ENCODE measurements at regions not wholly inside any gene's neighbourhood (a gene's known extent, or its start where the extent isn't known, plus 50 kb on each side); places are given as distances from the start of the nearest gene placed in this dataset.
A peak's percentile ranks its signal among the peaks of the same experiment; 100 is the strongest.
"Not testable (repeated sequence)": the region's sequence is repeated elsewhere in the genome, so short reads cannot be mapped to it uniquely, and the experiment has no call there.

DNA sequence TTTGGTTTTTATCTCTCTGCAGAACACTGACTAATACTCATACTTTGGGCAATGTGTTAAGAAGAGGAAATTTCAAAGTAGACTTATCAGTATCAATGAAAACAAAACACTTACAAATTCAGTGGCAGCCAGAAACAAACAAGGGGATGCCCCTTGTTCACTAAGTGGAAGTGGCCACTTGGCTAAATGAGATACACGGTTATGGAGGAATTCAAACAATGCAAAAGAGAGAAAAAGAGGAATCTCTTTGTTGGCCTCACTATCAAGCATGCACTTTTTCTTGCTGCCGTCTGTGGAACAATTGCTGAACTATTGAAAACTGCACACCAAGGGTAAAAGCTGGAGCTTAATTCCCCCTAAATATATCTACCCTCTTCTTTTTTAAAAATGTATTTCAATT lies 2044.9 kb upstream of the CDH6 start:
- H3K9me3 Mint-ChIP-seq, result peaks cover 5% of the 10 kb centered on the region
- no peaks in the 10 kb centered on the region for H3K27me3 Mint-ChIP-seq
- POLR2A ChIA-PET, result no interaction called here
- H3K27ac Mint-ChIP-seq, result no peak overlapping the region
- ATAC-seq (ENCODE audit: low read depth), result no peak
- no peak overlapping the region for H3K4me3 Mint-ChIP-seq
- no peaks in the 10 kb centered on the region for H3K4me1 Mint-ChIP-seq
- no peaks in the 10 kb centered on the region for H3K36me3 Mint-ChIP-seq
- DNase-seq, result no peak

DNA sequence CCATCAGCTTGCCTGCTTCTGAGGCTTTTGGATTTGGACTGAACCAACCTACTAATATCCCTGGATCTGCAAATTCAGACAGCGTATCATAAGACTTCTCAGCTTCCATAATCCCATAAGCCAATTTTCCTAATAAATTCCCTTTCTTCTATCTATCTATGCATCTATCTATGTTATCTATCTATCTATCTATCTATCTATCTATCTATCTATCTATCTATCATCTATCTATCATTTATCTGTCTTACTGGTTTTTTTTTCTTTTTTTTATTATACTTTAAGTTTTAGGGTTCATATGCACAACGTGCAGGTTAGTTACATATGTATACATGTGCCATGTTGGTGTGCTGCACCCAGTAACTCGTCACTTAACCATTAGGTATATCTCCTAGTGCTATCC lies 2045.4 kb upstream of the CDH6 start:
- no peak for ATAC-seq (ENCODE audit: low read depth)
- no peaks in the 10 kb centered on the region for H3K27me3 Mint-ChIP-seq
- H3K4me3 Mint-ChIP-seq, result no peak overlapping the region
- H3K36me3 Mint-ChIP-seq, result no peaks in the 10 kb centered on the region
- peaks cover 2% of the 10 kb centered on the region for H3K9me3 Mint-ChIP-seq
- DNase-seq, result no peak
- no peak overlapping the region for H3K27ac Mint-ChIP-seq
- no peaks in the 10 kb centered on the region for H3K4me1 Mint-ChIP-seq
- POLR2A ChIA-PET, result no interaction called here

DNA sequence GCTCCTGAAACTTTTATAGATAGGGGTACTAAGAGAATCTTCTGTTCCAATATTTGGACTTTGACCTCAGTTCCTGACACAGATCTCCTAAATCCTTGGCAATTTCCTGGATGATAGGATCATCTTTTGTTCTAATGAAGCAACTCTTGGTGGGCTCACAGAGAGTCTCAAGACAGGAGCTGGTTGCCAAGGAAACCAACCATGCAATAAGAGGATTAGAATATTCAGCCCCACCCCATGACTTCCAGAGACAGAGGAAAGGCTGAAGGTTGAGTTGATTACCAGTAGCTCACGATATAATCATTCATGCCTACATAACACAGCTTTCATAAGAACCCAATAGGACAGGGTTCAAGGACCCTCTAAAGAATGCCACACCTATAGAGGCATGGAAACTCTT lies 2050.2 kb upstream of the CDH6 start:
- Mint-ChIP-seq H3K27ac (no peak overlapping the region), H3K4me3 (no peak overlapping the region), H3K9me3 (no peaks in the 10 kb centered on the region), H3K36me3 (no peaks in the 10 kb centered on the region), H3K27me3 (no peaks in the 10 kb centered on the region), H3K4me1 (no peaks in the 10 kb centered on the region)
- DNase-seq (no peak), ATAC-seq (ENCODE audit: low read depth) (no peak)
- POLR2A ChIA-PET, result no interaction called here

DNA sequence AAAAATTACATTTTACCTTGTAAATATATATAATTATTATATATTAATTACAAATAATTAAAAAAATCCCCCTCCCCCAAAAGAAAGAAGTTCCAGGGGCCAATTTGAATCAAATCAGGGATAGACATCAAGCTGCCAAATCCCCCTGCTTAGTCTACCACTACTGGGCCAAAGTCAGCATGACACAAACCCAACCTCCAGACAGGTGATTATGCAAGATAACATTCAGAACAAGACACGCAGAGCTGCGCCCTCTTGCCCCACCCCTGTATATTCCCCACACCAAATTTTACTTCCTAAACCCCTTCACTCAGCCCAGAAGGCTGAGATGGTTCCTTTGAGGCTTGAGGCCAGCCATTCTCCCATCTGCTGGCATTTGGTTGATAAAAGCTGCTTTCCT lies 2059.1 kb upstream of the CDH6 start:
- Mint-ChIP-seq H3K9me3 (peaks cover 3% of the 10 kb centered on the region), H3K27me3 (no peaks in the 10 kb centered on the region), H3K4me1 (no peaks in the 10 kb centered on the region), H3K4me3 (no peak overlapping the region), H3K36me3 (no peaks in the 10 kb centered on the region), H3K27ac (no peak overlapping the region)
- ATAC-seq (ENCODE audit: low read depth) (no peak), DNase-seq (no peak)
- POLR2A ChIA-PET, result no interaction called here

DNA sequence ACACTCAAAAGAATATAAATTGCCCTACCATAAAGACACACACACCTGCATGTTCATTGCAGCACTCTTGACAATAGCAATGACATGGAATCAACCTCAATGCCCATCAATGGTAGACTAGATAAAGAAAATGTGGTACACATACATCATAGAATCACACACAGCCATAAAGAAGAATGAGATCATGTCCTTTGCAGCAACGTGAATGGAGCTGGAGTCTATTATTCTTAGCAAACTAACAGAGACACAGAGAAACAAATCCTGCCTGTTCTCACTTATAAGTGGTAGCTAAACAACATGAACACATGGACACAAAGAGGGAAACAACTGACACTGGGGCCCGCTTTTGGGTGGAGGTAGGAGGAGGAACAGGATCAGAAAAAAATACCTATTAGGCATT lies 2062.2 kb upstream of the CDH6 start:
- H3K4me3 Mint-ChIP-seq, result no peak overlapping the region
- H3K36me3 Mint-ChIP-seq, result no peaks in the 10 kb centered on the region
- H3K4me1 Mint-ChIP-seq, result no peaks in the 10 kb centered on the region
- POLR2A ChIA-PET, result no interaction called here
- H3K27me3 Mint-ChIP-seq, result no peaks in the 10 kb centered on the region
- peaks cover 3% of the 10 kb centered on the region for H3K9me3 Mint-ChIP-seq
- no peak for ATAC-seq (ENCODE audit: low read depth)
- DNase-seq, result no peak
- H3K27ac Mint-ChIP-seq, result no peak overlapping the region

DNA sequence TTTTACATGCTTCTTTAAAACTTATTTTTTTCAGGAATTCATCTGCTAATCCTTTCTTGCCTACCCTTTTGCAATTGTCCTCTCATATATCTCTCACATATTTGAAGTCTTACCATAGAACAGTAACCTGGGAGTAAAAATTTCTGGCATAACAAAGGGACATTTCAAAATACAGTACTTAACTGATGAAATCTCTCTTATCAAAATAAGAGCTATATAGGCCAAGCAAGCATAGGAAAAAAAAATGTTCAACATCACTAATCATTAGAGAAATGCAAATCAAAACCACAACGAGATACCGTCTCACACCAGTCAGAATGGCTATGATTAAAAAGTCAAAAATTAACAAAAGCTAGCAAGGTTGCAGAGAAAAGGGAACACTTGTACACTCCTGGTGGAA lies 2062.7 kb upstream of the CDH6 start:
- H3K4me3 Mint-ChIP-seq, result no peak overlapping the region
- H3K9me3 Mint-ChIP-seq, result peaks cover 3% of the 10 kb centered on the region
- no peak overlapping the region for H3K27ac Mint-ChIP-seq
- POLR2A ChIA-PET, result no interaction called here
- DNase-seq (no peak), ATAC-seq (ENCODE audit: low read depth) (no peak)
- no peaks in the 10 kb centered on the region for H3K4me1 Mint-ChIP-seq
- no peaks in the 10 kb centered on the region for H3K27me3 Mint-ChIP-seq
- no peaks in the 10 kb centered on the region for H3K36me3 Mint-ChIP-seq

DNA sequence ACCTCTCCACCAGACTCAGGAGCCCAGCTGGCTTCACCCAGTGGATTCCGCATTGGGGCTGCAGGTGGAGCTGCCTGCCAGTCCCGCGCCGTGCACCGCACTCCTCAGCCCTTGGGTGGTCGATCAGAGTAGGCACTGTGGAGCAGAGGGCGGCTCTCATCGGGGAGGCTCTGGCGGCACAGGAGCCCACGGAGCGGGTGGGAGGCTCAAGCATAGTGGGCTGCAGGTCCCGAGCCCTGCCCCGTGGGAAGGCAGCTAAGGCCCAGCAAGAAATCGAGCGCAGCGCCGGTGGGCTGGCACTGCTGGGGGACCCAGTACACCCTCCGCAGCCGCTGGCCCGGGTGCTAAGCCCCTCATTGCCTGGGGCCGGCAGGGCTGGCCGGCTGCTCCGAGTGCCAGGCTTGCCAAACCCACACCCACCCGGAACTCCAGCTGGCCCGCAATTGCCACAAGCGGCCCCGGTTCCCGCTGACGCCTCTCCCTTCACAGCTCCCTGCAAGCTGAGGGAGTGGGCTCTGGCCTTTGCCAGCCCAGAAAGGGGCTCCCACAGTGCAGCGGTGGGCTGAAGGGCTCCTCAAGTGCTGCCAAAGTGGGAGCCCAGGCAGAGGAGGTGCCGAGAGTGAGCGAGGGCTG lies 2065.8 kb upstream of the CDH6 start:
- H3K27me3 Mint-ChIP-seq; POLR2A ChIA-PET; DNase-seq; H3K4me3 Mint-ChIP-seq; H3K27ac Mint-ChIP-seq; ATAC-seq (ENCODE audit: low read depth); H3K4me1 Mint-ChIP-seq; H3K36me3 Mint-ChIP-seq; H3K9me3 Mint-ChIP-seq: not testable (repeated sequence)

DNA sequence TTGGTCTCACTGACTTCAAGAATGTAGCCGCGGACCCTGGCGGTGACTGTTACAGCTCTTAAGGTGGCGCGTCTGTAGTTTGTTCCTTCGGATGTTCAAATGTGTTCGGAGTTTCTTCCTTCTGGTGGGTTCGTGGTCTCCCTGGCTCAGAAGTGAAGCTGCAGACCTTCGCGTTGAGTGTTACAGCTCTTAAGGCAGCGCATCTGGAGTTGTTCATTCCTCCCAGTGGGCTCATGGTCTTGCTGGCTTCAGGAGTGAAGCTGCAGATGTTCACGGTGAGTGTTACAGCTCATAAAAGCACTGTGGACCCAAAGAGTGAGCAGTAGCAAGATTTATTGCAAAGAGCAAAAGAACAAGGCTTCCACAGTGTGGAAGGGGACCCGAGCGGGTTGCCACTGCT lies 2067.0 kb upstream of the CDH6 start:
- H3K27me3 Mint-ChIP-seq; POLR2A ChIA-PET; ATAC-seq (ENCODE audit: low read depth); H3K4me3 Mint-ChIP-seq; DNase-seq; H3K36me3 Mint-ChIP-seq; H3K27ac Mint-ChIP-seq; H3K9me3 Mint-ChIP-seq; H3K4me1 Mint-ChIP-seq: not testable (repeated sequence)

DNA sequence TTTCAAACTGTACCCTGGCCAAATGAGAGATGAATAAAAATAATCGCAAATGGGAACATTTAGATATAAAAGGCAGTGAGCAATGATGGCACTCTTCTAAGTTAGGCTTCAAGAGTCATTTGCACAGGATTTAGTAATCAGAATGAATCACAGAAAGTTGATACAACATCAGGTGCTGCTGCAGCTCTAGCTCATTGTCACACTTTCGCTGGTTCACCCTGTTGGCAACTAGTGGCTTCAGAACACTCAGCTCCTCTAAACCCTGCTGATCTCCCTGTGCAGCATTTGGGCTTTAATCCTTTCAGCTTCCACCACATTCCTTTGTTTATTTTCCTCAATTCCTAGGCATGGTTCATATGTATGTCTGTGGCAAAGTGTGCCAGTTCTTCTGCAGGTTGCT lies 2071.2 kb upstream of the CDH6 start:
- H3K36me3 Mint-ChIP-seq, result no peaks in the 10 kb centered on the region
- no peak for ATAC-seq (ENCODE audit: low read depth)
- no peak overlapping the region for H3K27ac Mint-ChIP-seq
- POLR2A ChIA-PET, result no interaction called here
- DNase-seq, result no peak
- H3K4me3 Mint-ChIP-seq, result no peak overlapping the region
- H3K4me1 Mint-ChIP-seq, result no peaks in the 10 kb centered on the region
- H3K27me3 Mint-ChIP-seq, result no peaks in the 10 kb centered on the region
- H3K9me3 Mint-ChIP-seq, result no peaks in the 10 kb centered on the region

DNA sequence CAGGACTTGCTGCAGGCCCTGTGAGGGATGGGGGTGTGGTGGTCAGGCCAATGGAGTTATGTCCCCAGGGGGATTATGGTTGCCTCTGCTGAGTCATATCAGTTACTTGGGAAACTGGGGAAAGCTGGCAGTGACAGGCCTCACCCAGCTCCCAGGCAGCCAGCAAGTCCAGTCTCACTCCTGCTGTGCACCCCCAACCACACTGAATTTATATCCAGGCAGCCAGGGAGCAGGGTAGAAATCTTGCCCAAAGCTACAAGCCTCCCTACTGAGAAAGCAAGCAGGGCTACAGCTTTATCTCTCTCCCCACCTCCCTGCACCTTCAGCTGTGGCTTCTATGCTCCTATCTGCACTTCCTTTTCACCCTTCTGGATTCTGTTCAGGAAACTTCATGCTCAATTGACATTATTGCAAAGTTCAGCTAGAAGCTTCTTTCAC lies 2076.0 kb upstream of the CDH9 start:
- POLR2A ChIA-PET, result no interaction called here
- ATAC-seq (ENCODE audit: low read depth), result no peak
- Mint-ChIP-seq H3K27ac (no peak overlapping the region), H3K4me1 (no peaks in the 10 kb centered on the region), H3K27me3 (no peaks in the 10 kb centered on the region), H3K36me3 (no peaks in the 10 kb centered on the region), H3K9me3 (no peaks in the 10 kb centered on the region), H3K4me3 (no peak overlapping the region)
- DNase-seq, result no peak

DNA sequence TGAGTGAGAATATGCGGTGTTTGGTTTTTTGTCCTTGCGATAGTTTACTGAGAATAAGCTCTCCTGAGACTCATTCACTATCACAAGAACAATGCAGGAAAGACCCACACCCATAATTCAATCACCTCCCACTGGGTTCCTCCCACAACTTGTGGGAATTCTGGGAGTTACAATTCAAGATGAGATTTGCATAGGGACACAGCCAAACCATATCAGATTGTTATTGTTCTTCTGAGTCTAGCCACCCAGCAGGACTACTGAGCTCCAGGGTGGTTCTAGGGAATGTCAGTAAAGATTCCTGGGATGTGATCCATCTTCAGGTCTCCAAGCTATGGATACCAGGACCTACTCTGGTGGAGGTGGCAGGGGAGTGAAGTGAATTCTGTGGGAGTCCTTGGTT lies 2075.1 kb upstream of the CDH9 start:
- H3K4me1 Mint-ChIP-seq, result no peaks in the 10 kb centered on the region
- ATAC-seq (ENCODE audit: low read depth) (no peak), DNase-seq (no peak)
- peaks cover 3% of the 10 kb centered on the region for H3K9me3 Mint-ChIP-seq
- POLR2A ChIA-PET, result no interaction called here
- H3K36me3 Mint-ChIP-seq, result no peaks in the 10 kb centered on the region
- no peak overlapping the region for H3K4me3 Mint-ChIP-seq
- no peak overlapping the region for H3K27ac Mint-ChIP-seq
- H3K27me3 Mint-ChIP-seq, result no peaks in the 10 kb centered on the region

DNA sequence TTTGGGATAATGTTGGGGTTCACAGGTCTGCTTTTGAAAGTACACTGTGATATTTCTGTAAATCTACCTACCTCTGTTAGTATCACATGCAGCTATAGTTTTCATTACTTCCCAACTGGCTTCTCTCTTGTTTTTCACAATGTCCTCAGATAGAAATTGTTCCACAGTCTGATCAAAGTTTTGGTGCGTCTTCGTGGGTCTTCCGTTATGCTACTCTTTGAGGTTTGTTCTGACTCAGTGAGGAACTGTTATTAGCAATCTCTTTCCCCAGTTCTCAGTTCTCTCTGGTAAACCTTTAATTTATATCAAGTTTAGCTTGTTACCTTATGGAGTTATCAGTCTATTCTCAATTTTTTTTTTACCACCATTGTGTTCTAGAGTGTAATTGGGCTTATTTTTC lies 2061.2 kb upstream of the CDH9 start:
- H3K4me3 Mint-ChIP-seq, result no peak overlapping the region

DNA sequence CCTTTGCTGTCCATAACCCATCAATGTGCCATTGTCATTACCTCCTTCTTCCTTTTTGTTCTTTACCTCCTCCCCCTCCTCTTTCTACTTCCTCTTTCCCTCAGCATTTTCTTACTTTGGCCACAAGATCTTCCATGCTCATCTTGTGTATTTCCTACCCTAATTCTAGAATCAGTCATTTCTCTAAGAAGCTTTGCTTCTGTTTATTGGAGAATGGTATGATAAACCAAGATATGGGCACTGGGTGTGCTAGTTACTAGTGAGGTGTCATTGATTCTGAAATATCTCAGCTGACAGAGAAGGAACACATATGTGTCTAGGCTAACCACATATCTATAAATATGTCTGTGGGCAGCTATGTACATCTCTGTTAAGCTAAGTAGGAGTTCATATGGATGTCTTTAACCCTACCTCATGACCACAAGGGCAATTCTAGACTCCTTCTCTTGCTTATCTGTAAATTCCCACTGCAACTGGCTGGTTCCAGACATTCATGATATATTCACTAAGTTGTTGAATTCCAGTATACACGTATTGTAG lies 2051.3 kb upstream of the CDH9 start:
- Mint-ChIP-seq H3K4me1 (no peaks in the 10 kb centered on the region), H3K4me3 (no peak overlapping the region), H3K36me3 (no peaks in the 10 kb centered on the region), H3K27ac (no peak overlapping the region), H3K9me3 (peaks cover 2% of the 10 kb centered on the region), H3K27me3 (no peaks in the 10 kb centered on the region)
- ATAC-seq (ENCODE audit: low read depth), result no peak
- POLR2A ChIA-PET, result no interaction called here
- no peak for DNase-seq

More for the DNA sequence above, 2061.2 kb upstream of the CDH9 start:
- POLR2A ChIA-PET, result no interaction called here
- DNase-seq, result no peak
- ATAC-seq (ENCODE audit: low read depth), result no peak
- no peaks in the 10 kb centered on the region for H3K27me3 Mint-ChIP-seq
- no peaks in the 10 kb centered on the region for H3K9me3 Mint-ChIP-seq
- H3K36me3 Mint-ChIP-seq, result no peaks in the 10 kb centered on the region
- H3K27ac Mint-ChIP-seq, result no peak overlapping the region
- no peaks in the 10 kb centered on the region for H3K4me1 Mint-ChIP-seq

DNA sequence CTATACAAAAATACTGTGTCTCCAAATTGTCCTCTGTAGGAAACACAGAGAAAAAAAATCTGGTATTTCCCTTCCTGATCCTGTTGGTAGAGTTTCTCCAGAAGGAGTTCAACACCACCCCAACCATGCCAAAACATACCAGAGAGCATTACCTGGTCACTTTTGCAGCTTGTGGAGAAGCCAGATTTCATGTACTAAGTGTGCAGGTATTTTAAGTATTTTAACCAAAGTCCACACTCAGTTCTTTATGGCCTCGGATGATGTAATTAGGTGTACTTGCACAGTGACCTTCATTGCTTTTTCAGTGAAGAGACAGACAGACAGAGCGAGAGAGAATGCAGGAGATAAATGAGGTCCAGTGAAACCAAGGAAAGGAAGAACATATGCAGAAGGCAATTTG lies 2046.8 kb upstream of the CDH9 start:
- Mint-ChIP-seq H3K27me3 (no peaks in the 10 kb centered on the region), H3K4me1 (no peaks in the 10 kb centered on the region), H3K27ac (peak overlapping the region; percentile 50), H3K4me3 (no peak overlapping the region), H3K36me3 (no peaks in the 10 kb centered on the region), H3K9me3 (peaks cover 4% of the 10 kb centered on the region)
- POLR2A ChIA-PET, result no interaction called here
- ATAC-seq (ENCODE audit: low read depth) (no peak), DNase-seq (no peak)

DNA sequence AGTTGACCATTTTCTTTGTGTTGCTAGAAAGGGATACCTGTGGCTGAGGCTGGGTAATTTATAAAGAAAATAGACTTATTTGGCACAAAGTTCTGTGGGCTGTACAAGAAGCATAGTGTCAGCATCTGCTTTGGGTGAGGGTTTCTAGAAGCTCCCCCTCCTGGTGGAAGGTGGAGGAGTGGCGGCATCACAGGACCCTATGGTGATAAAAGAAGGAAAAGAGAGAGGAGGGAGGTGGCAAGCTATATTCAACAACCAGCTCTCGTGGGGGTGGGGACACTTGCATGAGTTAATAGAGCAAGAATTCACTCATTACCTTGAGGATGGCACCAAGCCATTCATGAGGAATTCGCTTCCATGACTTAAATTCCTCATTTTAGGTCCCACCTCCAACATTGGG lies 2041.4 kb upstream of the CDH9 start:
- Mint-ChIP-seq H3K27ac (no peak overlapping the region), H3K4me3 (no peak overlapping the region), H3K4me1 (no peaks in the 10 kb centered on the region), H3K36me3 (no peaks in the 10 kb centered on the region), H3K27me3 (no peaks in the 10 kb centered on the region), H3K9me3 (peaks cover 7% of the 10 kb centered on the region)
- DNase-seq, result no peak
- POLR2A ChIA-PET, result no interaction called here
- no peak for ATAC-seq (ENCODE audit: low read depth)

All from activated naive CD8-positive, alpha-beta T cell treated with anti-CD3 and anti-CD28 coated beads, Interleukin-2, amount 10 ng/mL, durations not matched to agents 7 days and 5 days (primary cell).